ENCODE measurements at regions not wholly inside any gene's neighbourhood (a gene's known extent, or its start where the extent isn't known, plus 50 kb on each side); places are given as distances from the start of the nearest gene placed in this dataset.

DNA sequence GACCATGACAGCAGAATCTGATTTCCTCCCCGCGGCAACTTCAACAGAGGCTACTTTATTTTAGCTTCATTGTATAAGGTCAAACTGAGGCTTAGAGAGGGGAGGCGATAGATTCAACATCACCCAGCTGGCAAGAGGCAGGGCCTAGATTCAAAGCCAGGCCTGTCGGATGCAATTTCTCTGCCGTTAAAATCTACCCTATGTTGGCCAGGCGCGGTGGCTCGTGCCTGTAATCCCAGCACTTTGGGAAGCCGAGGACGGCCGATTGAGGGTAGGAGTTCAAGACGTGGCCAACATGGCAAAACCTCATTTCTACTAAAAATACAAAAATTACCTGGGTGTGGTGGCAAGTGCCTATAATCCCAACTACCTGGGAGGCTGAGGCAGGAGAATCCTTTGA is 182.2 kb downstream of the BCOR start:
- intact Hi-C loops (cut with DNase I; ENCODE audit: low total_unique reads): no loop called here
- Histone ChIP-seq H3K4me3 (no peak overlapping the region), H3K27me3 (peaks cover 0 to 49% of the 10 kb centered on the region in 2 donors), H3K4me1 (no peaks in the 10 kb centered on the region), H3K9me3 (peaks cover 4 to 12% of the 10 kb centered on the region in 2 donors), H3K27ac (no peak overlapping the region), H3K36me3 (no peaks in the 10 kb centered on the region)
- no peak for DNase-seq (ENCODE audit: low spot score in 2 of 2)
- TF ChIP-seq, protein P1, sequence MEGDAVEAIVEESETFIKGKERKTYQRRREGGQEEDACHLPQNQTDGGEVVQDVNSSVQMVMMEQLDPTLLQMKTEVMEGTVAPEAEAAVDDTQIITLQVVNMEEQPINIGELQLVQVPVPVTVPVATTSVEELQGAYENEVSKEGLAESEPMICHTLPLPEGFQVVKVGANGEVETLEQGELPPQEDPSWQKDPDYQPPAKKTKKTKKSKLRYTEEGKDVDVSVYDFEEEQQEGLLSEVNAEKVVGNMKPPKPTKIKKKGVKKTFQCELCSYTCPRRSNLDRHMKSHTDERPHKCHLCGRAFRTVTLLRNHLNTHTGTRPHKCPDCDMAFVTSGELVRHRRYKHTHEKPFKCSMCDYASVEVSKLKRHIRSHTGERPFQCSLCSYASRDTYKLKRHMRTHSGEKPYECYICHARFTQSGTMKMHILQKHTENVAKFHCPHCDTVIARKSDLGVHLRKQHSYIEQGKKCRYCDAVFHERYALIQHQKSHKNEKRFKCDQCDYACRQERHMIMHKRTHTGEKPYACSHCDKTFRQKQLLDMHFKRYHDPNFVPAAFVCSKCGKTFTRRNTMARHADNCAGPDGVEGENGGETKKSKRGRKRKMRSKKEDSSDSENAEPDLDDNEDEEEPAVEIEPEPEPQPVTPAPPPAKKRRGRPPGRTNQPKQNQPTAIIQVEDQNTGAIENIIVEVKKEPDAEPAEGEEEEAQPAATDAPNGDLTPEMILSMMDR (IDR thresholded peaks at IDR 0.05): no peak
- TF ChIP-seq POLR2AphosphoS5 (IDR thresholded peaks at IDR 0.05): no peak
- no peak for TF ChIP-seq POLR2A (IDR thresholded peaks at IDR 0.05)

DNA sequence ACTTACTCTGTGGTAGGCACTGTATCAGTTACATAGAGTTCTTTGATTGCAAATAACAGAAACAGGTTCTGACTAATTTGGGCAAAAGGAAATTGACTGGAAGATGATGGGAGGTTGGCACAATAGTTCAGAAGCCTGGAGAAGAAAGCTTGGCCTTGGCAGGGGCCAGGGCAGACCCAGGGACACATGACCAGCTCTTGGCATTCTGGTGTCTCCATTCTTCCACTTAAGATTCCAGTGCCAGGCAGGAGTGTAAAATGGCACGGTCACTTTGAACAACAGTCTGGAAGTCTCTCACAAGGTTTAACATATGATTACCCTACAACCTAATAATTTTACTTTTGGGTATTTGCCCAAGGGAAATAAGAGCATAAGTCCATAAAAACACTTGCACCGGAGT is 175.9 kb downstream of the BCOR start:
- Histone ChIP-seq H3K27ac (no peak overlapping the region), H3K9me3 (no peaks in the 10 kb centered on the region), H3K36me3 (no peaks in the 10 kb centered on the region), H3K27me3 (peaks cover 0 to 44% of the 10 kb centered on the region in 2 donors), H3K4me1 (no peaks in the 10 kb centered on the region), H3K4me3 (no peak overlapping the region)
- no peak for DNase-seq (ENCODE audit: low spot score in 2 of 2)
- TF ChIP-seq POLR2AphosphoS5 (IDR thresholded peaks at IDR 0.05) (no peak), POLR2A (IDR thresholded peaks at IDR 0.05) (no peak)
- TF ChIP-seq, protein P1 (IDR thresholded peaks at IDR 0.05): no peak
- intact Hi-C loops (cut with DNase I; ENCODE audit: low total_unique reads): no loop called here

DNA sequence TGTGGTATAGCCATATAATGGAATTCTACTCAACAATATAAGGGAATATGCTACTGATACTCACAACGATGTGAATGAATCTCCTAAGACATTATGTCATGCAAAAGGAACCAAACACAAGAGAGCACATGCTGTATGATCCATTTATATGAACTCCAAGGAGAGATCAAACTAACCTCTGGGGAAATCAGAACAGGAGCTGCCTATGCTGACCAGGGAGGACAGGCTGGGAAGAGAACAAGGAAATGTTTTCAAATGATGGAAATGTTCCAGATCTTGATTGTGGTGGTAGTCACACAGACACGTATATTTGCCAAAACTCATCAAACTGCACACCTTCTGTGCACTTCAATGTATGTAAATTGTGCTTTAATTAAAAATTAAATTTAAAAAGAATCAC is 175.3 kb downstream of the BCOR start:
- no peaks in the 10 kb centered on the region for H3K9me3 ChIP-seq
- no peak for TF ChIP-seq POLR2A (IDR thresholded peaks at IDR 0.05)
- TF ChIP-seq, protein P1 (IDR thresholded peaks at IDR 0.05): no peak
- TF ChIP-seq POLR2AphosphoS5 (IDR thresholded peaks at IDR 0.05): no peak
- no peak for DNase-seq (ENCODE audit: low spot score in 2 of 2)
- H3K36me3 ChIP-seq: no peaks in the 10 kb centered on the region
- intact Hi-C loops (cut with DNase I; ENCODE audit: low total_unique reads): no loop called here
- H3K27ac ChIP-seq: no peak overlapping the region
- H3K4me3 ChIP-seq: no peak overlapping the region
- no peaks in the 10 kb centered on the region for H3K4me1 ChIP-seq
- peaks cover 0 to 42% of the 10 kb centered on the region in 2 donors for H3K27me3 ChIP-seq

DNA sequence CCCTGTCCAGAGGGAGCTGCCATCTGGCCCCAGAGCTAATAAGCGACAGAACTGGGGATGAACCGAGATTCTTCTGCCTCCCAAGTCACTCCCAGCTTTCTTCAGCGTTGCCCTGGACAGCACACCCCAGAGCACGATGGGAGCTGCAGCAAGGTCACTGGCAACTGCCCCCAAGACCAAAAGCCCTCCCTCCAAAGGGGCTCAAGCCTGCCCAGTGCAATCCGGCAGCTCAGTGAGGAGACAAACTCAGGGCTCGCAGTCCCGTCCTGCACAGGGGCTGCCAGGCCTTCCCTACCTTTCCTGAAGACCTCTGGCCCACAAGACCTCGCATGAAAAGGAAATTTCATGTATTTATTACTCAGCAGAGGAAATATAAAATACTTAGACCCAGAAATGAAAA is 174.8 kb downstream of the BCOR start:
- H3K27ac ChIP-seq: no peak overlapping the region
- H3K27me3 ChIP-seq: peaks cover 0 to 39% of the 10 kb centered on the region in 2 donors
- no peaks in the 10 kb centered on the region for H3K36me3 ChIP-seq
- no peaks in the 10 kb centered on the region for H3K9me3 ChIP-seq
- no peaks in the 10 kb centered on the region for H3K4me1 ChIP-seq
- DNase-seq (ENCODE audit: low spot score in 2 of 2): no peak
- no peak overlapping the region for H3K4me3 ChIP-seq
- intact Hi-C loops (cut with DNase I; ENCODE audit: low total_unique reads): no loop called here
- TF ChIP-seq, protein P1 (IDR thresholded peaks at IDR 0.05): no peak
- TF ChIP-seq POLR2A (IDR thresholded peaks at IDR 0.05) (no peak), POLR2AphosphoS5 (IDR thresholded peaks at IDR 0.05) (no peak)

DNA sequence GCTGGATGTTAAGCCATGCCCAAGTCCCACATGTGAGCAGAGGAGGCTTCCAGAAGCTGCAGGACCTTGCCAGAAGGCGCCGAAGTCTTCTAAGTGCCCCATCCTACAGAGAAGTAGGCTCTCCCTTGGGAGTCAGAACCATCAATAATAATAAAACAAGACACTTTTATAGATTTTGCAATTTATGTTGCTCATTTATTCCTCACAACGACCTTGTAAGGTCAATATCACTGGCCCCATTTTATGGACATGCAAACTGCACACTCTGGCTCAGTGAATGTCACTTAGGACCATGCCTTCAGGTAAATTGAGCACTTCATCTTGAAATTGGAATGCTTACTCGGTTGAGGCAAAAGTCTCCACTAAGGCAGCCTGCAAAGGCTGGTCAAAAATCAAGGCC is 170.4 kb downstream of the BCOR start:
- no peaks in the 10 kb centered on the region for H3K4me1 ChIP-seq
- H3K4me3 ChIP-seq: no peak overlapping the region
- no peak for DNase-seq (ENCODE audit: low spot score in 2 of 2)
- H3K27ac ChIP-seq: no peak overlapping the region
- peaks cover 0 to 52% of the 10 kb centered on the region in 2 donors for H3K27me3 ChIP-seq
- H3K9me3 ChIP-seq: no peaks in the 10 kb centered on the region
- TF ChIP-seq, protein P1 (IDR thresholded peaks at IDR 0.05): no peak
- TF ChIP-seq POLR2A (IDR thresholded peaks at IDR 0.05) (no peak), POLR2AphosphoS5 (IDR thresholded peaks at IDR 0.05) (no peak)
- intact Hi-C loops (cut with DNase I; ENCODE audit: low total_unique reads): no loop called here
- H3K36me3 ChIP-seq: no peaks in the 10 kb centered on the region
